ENCODE measurements at regions not wholly inside any gene's neighbourhood (a gene's known extent, or its start where the extent isn't known, plus 50 kb on each side); places are given as distances from the start of the nearest gene placed in this dataset.

- DNase-seq (ENCODE audit: low spot score) = no peak
- intact Hi-C loops (cut with micrococcal nuclease) = no loop called here
- H3K4me1 Mint-ChIP-seq (ENCODE audit: low read depth) = no peaks in the 10 kb centered on the region
- no peak overlapping the region for H3K27ac Mint-ChIP-seq
- peaks cover 55% of the 10 kb centered on the region for H3K27me3 Mint-ChIP-seq (ENCODE audit: low read depth)
- no peaks in the 10 kb centered on the region for H3K36me3 Mint-ChIP-seq (ENCODE audit: low read depth)
- no peak overlapping the region for H3K4me3 Mint-ChIP-seq (ENCODE audit: low read depth)
- no peaks in the 10 kb centered on the region for H3K9me3 Mint-ChIP-seq
These were observed 195.8 kb downstream of the MTX2 start for GRCh38 chr2:176464886-176465564.

GRCh38 chr2:176466918-176467452 lies 197.7 kb downstream of the MTX2 start:
- Mint-ChIP-seq H3K4me3 (ENCODE audit: low read depth) (no peak overlapping the region), H3K36me3 (ENCODE audit: low read depth) (no peaks in the 10 kb centered on the region), H3K9me3 (no peaks in the 10 kb centered on the region), H3K4me1 (ENCODE audit: low read depth) (peaks cover 7% of the 10 kb centered on the region), H3K27me3 (ENCODE audit: low read depth) (peaks cover 54% of the 10 kb centered on the region), H3K27ac (no peak overlapping the region)
- intact Hi-C loops (cut with micrococcal nuclease) = no loop called here
- DNase-seq (ENCODE audit: low spot score) = no peak

GRCh38 chr2:176467595-176467994 lies 198.4 kb downstream of the MTX2 start:
- DNase-seq (ENCODE audit: low spot score) = no peak
- intact Hi-C loops (cut with micrococcal nuclease) = no loop called here
- peaks cover 10% of the 10 kb centered on the region for H3K4me1 Mint-ChIP-seq (ENCODE audit: low read depth)
- H3K9me3 Mint-ChIP-seq = no peaks in the 10 kb centered on the region
- H3K4me3 Mint-ChIP-seq (ENCODE audit: low read depth) = no peak overlapping the region
- no peak overlapping the region for H3K27ac Mint-ChIP-seq
- peaks cover 50% of the 10 kb centered on the region for H3K27me3 Mint-ChIP-seq (ENCODE audit: low read depth)
- no peaks in the 10 kb centered on the region for H3K36me3 Mint-ChIP-seq (ENCODE audit: low read depth)

DNA sequence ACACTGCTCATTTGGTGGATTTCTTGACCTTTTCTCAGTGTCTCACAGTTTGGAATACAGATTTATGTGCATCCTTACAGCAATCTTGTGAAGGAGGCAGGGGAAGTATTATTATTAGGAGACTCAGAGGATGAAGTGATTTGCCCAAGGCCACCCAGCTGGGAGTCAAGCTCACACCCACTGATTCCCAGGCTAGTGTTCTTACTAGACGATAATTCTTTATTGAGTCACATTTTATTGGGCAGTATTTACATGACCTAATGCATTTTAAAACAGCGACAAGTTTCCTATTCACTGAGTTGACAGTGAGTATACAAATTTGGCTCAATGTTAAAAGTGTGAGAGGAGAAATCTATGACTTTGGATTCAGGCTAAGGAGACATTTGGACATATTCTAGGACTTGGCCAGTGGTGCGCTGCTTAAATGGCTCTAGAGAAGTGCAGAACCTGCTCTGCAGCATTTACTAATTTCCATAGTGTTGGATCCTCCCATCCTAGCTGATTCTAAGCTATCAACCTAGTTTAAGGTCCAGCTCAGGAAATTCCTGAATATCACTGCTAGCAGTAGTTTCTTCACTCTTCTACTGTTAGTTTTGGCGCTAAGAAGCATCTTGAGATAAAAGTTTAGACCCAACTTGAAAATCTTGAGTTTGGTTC lies 199.3 kb downstream of the MTX2 start:
- H3K36me3 Mint-ChIP-seq (ENCODE audit: low read depth) = no peaks in the 10 kb centered on the region
- H3K4me3 Mint-ChIP-seq (ENCODE audit: low read depth) = no peak overlapping the region
- intact Hi-C loops (cut with micrococcal nuclease) = no loop called here
- H3K4me1 Mint-ChIP-seq (ENCODE audit: low read depth) = peaks cover 18% of the 10 kb centered on the region
- no peak for DNase-seq (ENCODE audit: low spot score)
- no peak overlapping the region for H3K27ac Mint-ChIP-seq
- no peaks in the 10 kb centered on the region for H3K9me3 Mint-ChIP-seq
- H3K27me3 Mint-ChIP-seq (ENCODE audit: low read depth) = peaks cover 46% of the 10 kb centered on the region

GRCh38 chr2:176470713-176471112 lies 201.5 kb downstream of the MTX2 start:
- intact Hi-C loops (cut with micrococcal nuclease) = loop anchor here (5.0 kb wide), 1 partner anchor 82 kb away; no protein-coding TSS in a partner anchor
- Mint-ChIP-seq H3K9me3 (no peaks in the 10 kb centered on the region), H3K4me3 (ENCODE audit: low read depth) (no peak overlapping the region), H3K27me3 (ENCODE audit: low read depth) (peaks cover 31% of the 10 kb centered on the region), H3K27ac (no peak overlapping the region), H3K4me1 (ENCODE audit: low read depth) (peaks cover 27% of the 10 kb centered on the region), H3K36me3 (ENCODE audit: low read depth) (no peaks in the 10 kb centered on the region)
- no peak for DNase-seq (ENCODE audit: low spot score)

DNA sequence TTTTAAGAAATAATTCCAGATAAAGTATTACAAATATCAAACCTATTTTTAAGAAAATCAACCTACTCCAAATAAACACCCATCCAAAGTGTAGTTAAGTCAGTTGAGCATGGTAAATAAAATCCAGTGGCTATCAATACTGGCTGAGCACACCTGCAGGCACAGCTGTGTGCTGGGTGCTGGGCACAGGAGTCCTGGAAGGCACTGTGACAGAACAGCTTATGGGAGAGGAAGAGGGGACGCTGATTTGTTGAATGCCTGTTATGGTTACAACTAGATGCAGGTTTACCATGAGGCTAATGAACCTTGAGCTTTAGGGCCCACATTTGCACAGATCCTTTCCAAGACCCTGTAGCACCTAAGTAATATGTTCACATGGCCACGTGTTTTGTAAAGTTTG lies 202.7 kb downstream of the MTX2 start:
- no peak overlapping the region for H3K27ac Mint-ChIP-seq
- peaks cover 23% of the 10 kb centered on the region for H3K27me3 Mint-ChIP-seq (ENCODE audit: low read depth)
- H3K36me3 Mint-ChIP-seq (ENCODE audit: low read depth) = no peaks in the 10 kb centered on the region
- H3K9me3 Mint-ChIP-seq = no peaks in the 10 kb centered on the region
- H3K4me1 Mint-ChIP-seq (ENCODE audit: low read depth) = peaks cover 27% of the 10 kb centered on the region
- DNase-seq (ENCODE audit: low spot score) = no peak
- H3K4me3 Mint-ChIP-seq (ENCODE audit: low read depth) = no peak overlapping the region
- intact Hi-C loops (cut with micrococcal nuclease) = loop anchor here (5.0 kb wide), 1 partner anchor 80 kb away; no protein-coding TSS in a partner anchor

GRCh38 chr2:176473177-176473576 lies 203.9 kb downstream of the MTX2 start:
- no peak overlapping the region for H3K27ac Mint-ChIP-seq
- peaks cover 27% of the 10 kb centered on the region for H3K4me1 Mint-ChIP-seq (ENCODE audit: low read depth)
- intact Hi-C loops (cut with micrococcal nuclease) = loop anchor here (5.0 kb wide), 1 partner anchor 79 kb away; no protein-coding TSS in a partner anchor
- peak overlapping the region; percentile 58 for H3K4me3 Mint-ChIP-seq (ENCODE audit: low read depth)
- DNase-seq (ENCODE audit: low spot score) = no peak
- H3K27me3 Mint-ChIP-seq (ENCODE audit: low read depth) = peaks cover 21% of the 10 kb centered on the region
- no peaks in the 10 kb centered on the region for H3K9me3 Mint-ChIP-seq
- no peaks in the 10 kb centered on the region for H3K36me3 Mint-ChIP-seq (ENCODE audit: low read depth)

DNA sequence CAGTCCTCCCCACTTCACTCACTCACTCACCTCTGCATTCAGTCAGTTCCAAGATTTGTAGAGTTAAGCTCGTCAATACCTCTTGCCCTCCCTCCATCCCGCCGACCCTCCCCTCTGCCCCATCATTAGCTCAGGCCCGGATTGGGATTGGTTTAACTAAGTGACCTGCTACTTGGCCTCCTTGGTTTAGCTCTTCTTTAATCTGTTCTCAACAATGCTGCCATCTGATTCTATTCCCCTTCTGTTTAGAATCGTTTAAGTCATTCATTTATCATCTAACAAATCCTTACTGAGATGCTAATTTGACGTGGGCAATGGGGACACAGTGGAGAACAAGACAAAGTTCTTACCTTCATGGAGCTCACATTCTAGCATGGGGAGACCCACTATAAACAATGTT lies 204.6 kb downstream of the MTX2 start:
- no peak for DNase-seq (ENCODE audit: low spot score)
- peaks cover 17% of the 10 kb centered on the region for H3K27me3 Mint-ChIP-seq (ENCODE audit: low read depth)
- H3K9me3 Mint-ChIP-seq = no peaks in the 10 kb centered on the region
- no peak overlapping the region for H3K27ac Mint-ChIP-seq
- no peak overlapping the region for H3K4me3 Mint-ChIP-seq (ENCODE audit: low read depth)
- intact Hi-C loops (cut with micrococcal nuclease) = loop anchor here (5.0 kb wide), 1 partner anchor 78 kb away; no protein-coding TSS in a partner anchor
- H3K36me3 Mint-ChIP-seq (ENCODE audit: low read depth) = no peaks in the 10 kb centered on the region
- H3K4me1 Mint-ChIP-seq (ENCODE audit: low read depth) = peaks cover 27% of the 10 kb centered on the region

GRCh38 chr2:176477336-176477735 lies 208.1 kb downstream of the MTX2 start:
- Mint-ChIP-seq H3K27me3 (ENCODE audit: low read depth) (peaks cover 18% of the 10 kb centered on the region), H3K9me3 (no peaks in the 10 kb centered on the region), H3K4me1 (ENCODE audit: low read depth) (peaks cover 19% of the 10 kb centered on the region), H3K4me3 (ENCODE audit: low read depth) (no peak overlapping the region), H3K27ac (no peak overlapping the region), H3K36me3 (ENCODE audit: low read depth) (no peaks in the 10 kb centered on the region)
- no peak for DNase-seq (ENCODE audit: low spot score)
- intact Hi-C loops (cut with micrococcal nuclease) = no loop called here

DNA sequence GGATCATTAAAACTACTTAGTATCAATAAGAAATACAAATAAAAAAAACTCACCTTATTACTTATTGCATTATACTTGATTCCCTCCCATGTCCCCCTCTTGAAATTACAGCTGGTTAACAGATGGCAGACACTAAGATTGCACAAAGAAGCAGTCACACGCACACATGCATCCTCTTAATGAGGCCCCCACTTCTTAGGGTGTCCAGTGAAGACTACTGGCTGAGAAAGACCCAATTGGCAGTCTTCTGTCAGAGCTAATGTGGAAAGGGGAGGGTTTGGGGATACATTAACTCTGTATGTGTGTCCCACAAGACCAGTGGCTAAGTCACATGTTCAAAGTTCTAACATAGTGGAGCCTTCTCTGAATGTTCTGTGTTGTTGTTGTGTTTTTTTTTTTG lies 210.7 kb downstream of the MTX2 start:
- no peak overlapping the region for H3K4me3 Mint-ChIP-seq (ENCODE audit: low read depth)
- H3K27ac Mint-ChIP-seq = no peak overlapping the region
- H3K27me3 Mint-ChIP-seq (ENCODE audit: low read depth) = peaks cover 31% of the 10 kb centered on the region
- H3K36me3 Mint-ChIP-seq (ENCODE audit: low read depth) = no peaks in the 10 kb centered on the region
- no peak for DNase-seq (ENCODE audit: low spot score)
- intact Hi-C loops (cut with micrococcal nuclease) = no loop called here
- no peaks in the 10 kb centered on the region for H3K9me3 Mint-ChIP-seq
- H3K4me1 Mint-ChIP-seq (ENCODE audit: low read depth) = no peaks in the 10 kb centered on the region

- intact Hi-C loops (cut with micrococcal nuclease) = no loop called here
- Mint-ChIP-seq H3K27ac (no peak overlapping the region), H3K4me1 (ENCODE audit: low read depth) (no peaks in the 10 kb centered on the region), H3K27me3 (ENCODE audit: low read depth) (peaks cover 42% of the 10 kb centered on the region), H3K36me3 (ENCODE audit: low read depth) (no peaks in the 10 kb centered on the region), H3K9me3 (no peaks in the 10 kb centered on the region), H3K4me3 (ENCODE audit: low read depth) (no peak overlapping the region)
- DNase-seq (ENCODE audit: low spot score) = no peak
These were observed 212.9 kb downstream of the MTX2 start for GRCh38 chr2:176482107-176482506.

DNA sequence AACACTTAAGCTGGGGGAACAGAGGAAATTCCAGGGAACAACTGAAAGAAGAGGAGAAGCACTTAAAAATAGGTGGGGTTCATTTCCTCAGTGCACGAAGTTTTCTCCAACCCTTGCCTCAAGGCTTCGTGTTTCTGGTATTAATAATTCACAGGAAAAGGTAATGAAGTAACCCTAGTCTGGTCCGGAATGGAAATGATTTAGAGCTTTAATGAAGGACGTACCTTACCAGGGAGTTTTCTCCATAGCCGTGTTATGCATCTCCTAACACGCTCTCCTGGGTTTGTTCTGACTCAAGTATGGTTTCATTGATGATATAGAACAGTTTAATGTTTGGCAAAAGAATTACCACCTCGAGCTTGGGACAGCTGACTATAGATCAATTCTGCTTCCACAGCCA lies 214.2 kb downstream of the MTX2 start:
- Mint-ChIP-seq H3K9me3 (no peaks in the 10 kb centered on the region), H3K4me3 (ENCODE audit: low read depth) (no peak overlapping the region), H3K27ac (no peak overlapping the region), H3K27me3 (ENCODE audit: low read depth) (peaks cover 46% of the 10 kb centered on the region), H3K4me1 (ENCODE audit: low read depth) (no peaks in the 10 kb centered on the region), H3K36me3 (ENCODE audit: low read depth) (no peaks in the 10 kb centered on the region)
- no peak for DNase-seq (ENCODE audit: low spot score)
- intact Hi-C loops (cut with micrococcal nuclease) = no loop called here

DNA sequence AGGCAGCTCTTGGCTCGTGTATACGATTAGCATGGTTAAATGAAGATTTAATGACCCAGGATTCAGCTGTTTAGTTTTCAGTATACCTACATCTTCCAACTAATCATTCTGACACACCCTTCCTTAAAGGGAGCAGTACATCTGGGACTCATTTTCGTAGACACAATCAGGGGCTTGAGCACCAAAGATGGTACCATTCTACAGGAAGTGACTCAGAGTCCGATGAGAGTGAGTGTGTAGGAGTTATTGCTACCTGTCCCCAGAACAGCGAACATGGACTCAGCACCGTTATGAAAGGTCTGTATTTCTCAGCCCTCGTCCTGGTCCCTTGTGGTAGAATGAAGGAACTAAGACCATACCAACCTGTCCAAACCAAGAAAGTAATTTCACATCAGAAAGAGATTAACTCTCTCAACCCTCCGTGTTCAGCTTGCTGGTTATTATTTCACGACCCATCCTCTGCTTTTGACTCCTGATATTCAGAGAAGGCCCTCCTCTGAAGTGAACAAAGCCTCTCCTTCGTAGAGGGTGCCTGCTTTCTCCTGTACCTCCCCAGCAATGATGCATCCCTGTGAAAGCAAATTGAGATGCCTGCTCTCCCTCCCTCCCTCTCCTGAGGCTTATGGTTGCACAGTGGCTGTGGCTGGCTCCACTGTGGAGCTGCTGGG lies 214.8 kb downstream of the MTX2 start:
- intact Hi-C loops (cut with micrococcal nuclease) = no loop called here
- H3K27ac Mint-ChIP-seq = no peak overlapping the region
- H3K36me3 Mint-ChIP-seq (ENCODE audit: low read depth) = no peaks in the 10 kb centered on the region
- no peaks in the 10 kb centered on the region for H3K9me3 Mint-ChIP-seq
- no peak for DNase-seq (ENCODE audit: low spot score)
- peaks cover 50% of the 10 kb centered on the region for H3K27me3 Mint-ChIP-seq (ENCODE audit: low read depth)
- no peaks in the 10 kb centered on the region for H3K4me1 Mint-ChIP-seq (ENCODE audit: low read depth)
- no peak overlapping the region for H3K4me3 Mint-ChIP-seq (ENCODE audit: low read depth)
